ENCODE measurements at regions not wholly inside any gene's neighbourhood (a gene's known extent, or its start where the extent isn't known, plus 50 kb on each side); places are given as distances from the start of the nearest gene placed in this dataset.

DNA sequence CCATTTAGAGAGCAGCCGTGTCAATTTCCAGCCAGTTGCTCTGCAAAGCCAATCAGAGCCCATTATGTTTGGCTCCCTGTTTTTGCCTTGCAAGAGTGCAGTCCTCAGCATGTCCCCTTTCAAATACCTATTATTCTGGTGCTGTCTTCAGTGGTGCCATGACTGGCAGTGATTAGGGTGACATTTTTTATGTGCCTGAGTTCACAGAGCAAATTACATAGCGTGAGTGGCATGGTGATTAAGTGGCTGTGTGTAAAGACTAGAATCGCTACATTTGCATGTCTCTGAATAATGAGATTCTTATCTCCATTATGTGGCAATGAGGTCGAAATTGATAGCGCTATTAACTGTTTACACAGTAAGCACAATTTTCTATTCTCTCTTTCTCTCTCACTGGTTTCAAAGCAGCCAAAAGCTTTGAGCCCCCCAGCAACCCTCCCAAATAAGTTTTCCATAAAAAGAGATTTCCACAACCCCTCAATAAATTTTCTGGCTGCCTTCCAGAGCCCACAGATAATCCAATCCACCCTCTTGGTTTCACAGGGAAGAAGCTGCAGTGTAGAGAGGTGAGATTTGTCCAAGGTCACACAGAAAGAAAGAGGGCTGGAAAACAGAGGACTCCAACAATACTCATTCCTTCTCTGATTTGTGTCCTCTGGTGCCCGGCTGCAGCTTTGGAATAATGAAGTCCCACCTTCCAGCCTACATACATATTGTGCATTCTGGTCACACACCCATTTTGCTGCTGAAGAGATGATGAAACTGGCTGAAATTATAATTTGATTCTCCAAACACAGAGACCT lies 58.8 kb upstream of the NUDT4 start:
- no peak for DNase-seq (ENCODE audit: low read depth in 3 of 3, low spot score in 2 of 3)

- no peak for DNase-seq (ENCODE audit: low read depth in 3 of 3, low spot score in 2 of 3)
These were observed 58.1 kb upstream of the NUDT4 start for GRCh38 chr12:93319523-93320050.

DNA sequence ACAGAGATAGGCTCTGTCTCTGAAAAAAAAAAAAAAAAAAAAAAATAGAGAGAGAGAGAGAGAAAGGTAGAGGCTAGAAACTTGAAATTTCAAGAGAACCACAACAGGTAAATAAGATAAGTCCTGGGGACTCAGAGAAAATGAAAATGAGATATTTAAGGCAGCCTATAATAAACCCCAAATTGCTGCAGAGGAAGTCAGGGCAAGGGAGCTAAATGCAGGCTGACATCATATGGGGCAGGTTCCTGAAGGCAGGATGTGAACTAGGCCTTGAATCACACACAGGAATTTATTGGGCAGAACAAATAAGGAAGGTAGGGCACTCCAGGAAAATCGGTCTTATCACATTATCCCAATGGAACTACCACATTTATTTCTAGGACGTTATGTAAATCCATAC lies 54.9 kb upstream of the NUDT4 start:
- no peak for DNase-seq (ENCODE audit: low read depth in 3 of 3, low spot score in 2 of 3)

DNA sequence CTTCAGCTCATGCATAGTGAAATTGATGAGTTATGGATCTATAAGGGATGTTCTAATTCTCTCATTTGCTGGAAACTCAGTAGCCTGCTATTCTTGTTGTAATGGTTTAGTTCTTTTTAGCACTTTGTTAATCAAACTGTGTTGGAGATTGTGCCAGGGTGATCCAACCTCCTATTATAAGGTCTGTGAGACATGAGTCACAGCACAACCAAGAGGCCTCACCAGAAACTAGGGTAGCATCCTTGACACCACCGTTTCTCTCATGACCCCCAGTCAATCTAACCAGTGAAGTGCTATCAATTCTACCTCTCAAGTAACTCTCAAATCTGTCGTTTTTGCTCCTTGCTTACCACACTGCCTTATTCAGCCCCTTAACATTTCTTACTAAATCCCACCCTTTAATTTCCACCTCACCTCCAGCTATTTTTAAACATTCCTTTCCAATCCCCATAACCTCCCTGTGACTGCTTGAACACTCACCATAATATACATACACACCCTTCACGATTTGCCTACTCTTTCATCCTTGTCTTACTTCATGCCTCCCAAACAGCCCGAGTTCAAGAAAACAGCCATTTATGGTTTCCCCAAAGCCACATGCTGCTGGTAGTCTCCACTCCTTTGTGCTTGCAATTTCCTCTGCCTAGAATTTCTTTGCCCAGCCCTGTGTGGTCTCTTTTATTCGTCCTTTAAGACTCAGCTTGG lies 53.9 kb upstream of the NUDT4 start:
- DNase-seq (ENCODE audit: low read depth in 3 of 3, low spot score in 2 of 3) = no peak

GRCh38 chr12:93325855-93326254 lies 51.9 kb upstream of the NUDT4 start:
- no peak for DNase-seq (ENCODE audit: low read depth in 3 of 3, low spot score in 2 of 3)

All from right renal cortex interstitium (tissue), 3 donors.